Left lobe of liver (tissue), 2 donors: ENCODE measurements at regions not wholly inside any gene's neighbourhood (a gene's known extent, or its start where the extent isn't known, plus 50 kb on each side); places are given as distances from the start of the nearest gene placed in this dataset.
A peak's percentile ranks its signal among the peaks of the same experiment; 100 is the strongest.

Experiments
- ATAC-seq: fragments of 200-7000 bp; cut with Tn5 transposase; one replicate; pipeline ENCODE4 v1.9.1; 2020; ENCODE audit warnings: mild to moderate bottlenecking, moderate library complexity
- DNase-seq: peaks from one replicate; pipeline ENCODE4 v3.0.0-alpha.2; 2020; ENCODE audit warnings: low spot score
- donor health status: DM: no; HTN: no; CAD: no; lungs with moderate emphysema.
- donor health status: DM: no; HTN: yes; CAD: no.

- no peak for DNase-seq
- ATAC-seq: no peak
Measured at GRCh38 chr1:118366286-118366685, 181.3 kb upstream of the SPAG17 start.

- ATAC-seq (no peak), DNase-seq (no peak)
Measured at GRCh38 chr1:118364882-118365281, 179.9 kb upstream of the SPAG17 start.

- ATAC-seq: no peak
- no peak for DNase-seq
Measured at GRCh38 chr1:118363396-118363795, 178.4 kb upstream of the SPAG17 start.

GRCh38 chr1:118360817-118361216, 175.8 kb upstream of the SPAG17 start:
- no peak for ATAC-seq
- no peak for DNase-seq

GRCh38 chr1:118346936-118347335, 161.9 kb upstream of the SPAG17 start:
- DNase-seq (no peak), ATAC-seq (no peak)

GRCh38 chr1:118340928-118341910, 156.2 kb upstream of the SPAG17 start:
- DNase-seq (no peak), ATAC-seq (no peak)

- DNase-seq (no peak), ATAC-seq (no peak)
Measured at GRCh38 chr1:118339400-118340124, 154.5 kb upstream of the SPAG17 start.

GRCh38 chr1:118338936-118339335, 153.9 kb upstream of the SPAG17 start:
- no peak for DNase-seq
- ATAC-seq: no peak

GRCh38 chr1:118337346-118337745, 152.3 kb upstream of the SPAG17 start:
- ATAC-seq (no peak), DNase-seq (no peak)

GRCh38 chr1:118335331-118335732, 150.3 kb upstream of the SPAG17 start:
- DNase-seq (no peak), ATAC-seq (no peak)

- ATAC-seq: no peak
Measured at GRCh38 chr1:118334506-118334905, 149.5 kb upstream of the SPAG17 start.

GRCh38 chr1:118333601-118334210, 148.7 kb upstream of the SPAG17 start:
- ATAC-seq: no peak

More at GRCh38 chr1:118334506-118334905, 149.5 kb upstream of the SPAG17 start:
- no peak for DNase-seq

GRCh38 chr1:118326960-118327629, 142.1 kb upstream of the SPAG17 start:
- DNase-seq: no peak
- ATAC-seq: peak; percentile 17

More at GRCh38 chr1:118333601-118334210, 148.7 kb upstream of the SPAG17 start:
- no peak for DNase-seq

- no peak for DNase-seq
- ATAC-seq: no peak
Measured at GRCh38 chr1:118325550-118326225, 140.7 kb upstream of the SPAG17 start.

- no peak for DNase-seq
- no peak for ATAC-seq
Measured at GRCh38 chr1:118323246-118323645, 138.2 kb upstream of the SPAG17 start.

GRCh38 chr1:118322331-118322730, 137.3 kb upstream of the SPAG17 start:
- DNase-seq (no peak), ATAC-seq (no peak)

GRCh38 chr1:118321840-118322239, 136.8 kb upstream of the SPAG17 start:
- ATAC-seq: no peak
- no peak for DNase-seq

GRCh38 chr1:118317842-118318614, 133.0 kb upstream of the SPAG17 start:
- ATAC-seq (peak; percentile 13), DNase-seq (no peak)

GRCh38 chr1:118306851-118307250, 121.8 kb upstream of the SPAG17 start:
- no peak for ATAC-seq
- DNase-seq: no peak
